Transverse colon (tissue), 4 donors: ENCODE measurements at regions not wholly inside any gene's neighbourhood (a gene's known extent, or its start where the extent isn't known, plus 50 kb on each side); places are given as distances from the start of the nearest gene placed in this dataset.

Experiments used
- EP300 ChIP-seq: sonication (generic); formaldehyde crosslinking; IDR thresholded peaks from one replicate; pipeline ENCODE4 v1.6.1; 2017; ENCODE audit warnings: antibody characterized with exemption, low read depth
- POLR2A ChIP-seq: fragments of 450-650 bp; IDR thresholded peaks from one replicate; pipeline ENCODE4 v1.6.1; 2016; ENCODE audit warnings: antibody characterized with exemption, mild to moderate bottlenecking, moderate library complexity
- POLR2AphosphoS5 ChIP-seq, 3 donors: sonication (generic); formaldehyde crosslinking; IDR thresholded peaks; one replicate each; pipeline ENCODE4 v1.6.1; 2016; ENCODE audit warnings: antibody characterized with exemption in 3 of 3
- TF ChIP-seq, protein P1 (sequence below), 5 experiments: fragments of 200-600 bp in 3 of 5; fragments of 450-650 bp in 2 of 5; sonication (generic) in 3 of 5; IDR thresholded peaks; 1 replicate in 2 of 5; 2 replicates in 3 of 5; pipeline ENCODE4 v1.5.1; 2016 to 2017; ENCODE audit warnings: antibody characterized with exemption in 5 of 5, inconsistent platforms in 3 of 5, mild to moderate bottlenecking in 2 of 5, moderate library complexity in 1 of 5

- no peak for TF ChIP-seq POLR2A
- TF ChIP-seq, protein P1, sequence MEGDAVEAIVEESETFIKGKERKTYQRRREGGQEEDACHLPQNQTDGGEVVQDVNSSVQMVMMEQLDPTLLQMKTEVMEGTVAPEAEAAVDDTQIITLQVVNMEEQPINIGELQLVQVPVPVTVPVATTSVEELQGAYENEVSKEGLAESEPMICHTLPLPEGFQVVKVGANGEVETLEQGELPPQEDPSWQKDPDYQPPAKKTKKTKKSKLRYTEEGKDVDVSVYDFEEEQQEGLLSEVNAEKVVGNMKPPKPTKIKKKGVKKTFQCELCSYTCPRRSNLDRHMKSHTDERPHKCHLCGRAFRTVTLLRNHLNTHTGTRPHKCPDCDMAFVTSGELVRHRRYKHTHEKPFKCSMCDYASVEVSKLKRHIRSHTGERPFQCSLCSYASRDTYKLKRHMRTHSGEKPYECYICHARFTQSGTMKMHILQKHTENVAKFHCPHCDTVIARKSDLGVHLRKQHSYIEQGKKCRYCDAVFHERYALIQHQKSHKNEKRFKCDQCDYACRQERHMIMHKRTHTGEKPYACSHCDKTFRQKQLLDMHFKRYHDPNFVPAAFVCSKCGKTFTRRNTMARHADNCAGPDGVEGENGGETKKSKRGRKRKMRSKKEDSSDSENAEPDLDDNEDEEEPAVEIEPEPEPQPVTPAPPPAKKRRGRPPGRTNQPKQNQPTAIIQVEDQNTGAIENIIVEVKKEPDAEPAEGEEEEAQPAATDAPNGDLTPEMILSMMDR (IDR thresholded peaks at IDR 0.05): no peak
- no peak for TF ChIP-seq POLR2AphosphoS5 (IDR thresholded peaks at IDR 0.05)
- no peak for TF ChIP-seq EP300
Measured at GRCh38 chr2:44102790-44103562, 65.7 kb upstream of the PPM1B start.
